ENCODE measurements at regions not wholly inside any gene's neighbourhood (a gene's known extent, or its start where the extent isn't known, plus 50 kb on each side); places are given as distances from the start of the nearest gene placed in this dataset.

DNA sequence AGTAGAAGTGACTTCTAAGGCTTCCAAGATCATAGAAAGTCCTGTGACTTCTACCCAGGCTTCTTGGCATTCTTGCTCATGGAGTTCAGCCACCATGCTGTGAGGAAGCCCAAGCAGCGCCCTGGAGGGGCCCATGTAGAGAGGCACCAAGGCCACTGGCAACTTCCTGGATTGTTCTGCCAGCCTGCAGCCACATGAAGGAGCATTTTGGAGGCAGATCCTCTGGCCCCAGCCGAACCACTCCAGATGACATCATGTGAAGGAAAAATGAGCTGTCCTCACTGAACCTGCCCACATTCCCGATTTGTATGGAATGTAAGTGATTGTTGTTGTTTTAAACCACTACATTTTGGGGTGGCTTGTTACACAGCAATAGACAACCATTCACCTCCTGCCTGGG lies 51.5 kb upstream of the MNX1 start:
- DNase-seq = no peak

GRCh38 chr7:157065046-157065445 lies 54.6 kb upstream of the MNX1 start:
- DNase-seq = no peak

- DNase-seq = no peak
Observed at GRCh38 chr7:157072361-157072760, 61.9 kb upstream of the MNX1 start.

GRCh38 chr7:157073335-157073734 lies 62.9 kb upstream of the MNX1 start:
- no peak for DNase-seq

DNA sequence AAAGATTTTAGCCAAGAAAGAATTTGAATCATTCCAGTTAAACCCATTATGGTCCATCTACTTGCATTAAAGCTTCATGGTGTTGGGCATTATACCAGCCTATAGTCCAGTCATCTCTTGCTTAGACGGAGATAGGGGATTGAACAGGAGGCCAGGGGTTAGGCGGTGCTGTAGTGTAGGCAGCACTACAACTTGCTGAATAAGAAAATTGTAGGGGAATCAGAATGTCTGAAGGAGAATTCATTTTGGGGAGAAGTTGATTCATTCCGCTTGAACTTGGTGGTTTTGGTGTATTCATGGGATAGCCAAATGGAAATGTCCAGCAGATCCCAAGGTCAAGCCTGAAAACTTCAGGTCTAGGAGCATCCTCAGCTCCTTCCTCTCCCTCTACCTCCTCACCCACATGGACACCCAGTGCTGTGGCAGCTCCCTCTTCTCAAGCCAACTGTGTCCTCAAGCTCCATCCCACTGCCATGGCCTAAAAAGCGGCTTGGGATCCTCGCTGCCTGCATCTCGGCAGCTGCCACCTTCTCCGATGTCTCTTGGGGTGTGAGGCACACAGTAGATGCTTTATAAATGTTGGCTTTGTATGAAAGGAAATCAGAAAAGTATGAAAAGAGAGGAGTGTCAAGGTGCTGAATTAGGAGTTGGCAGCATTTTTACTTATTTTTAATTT lies 63.6 kb upstream of the MNX1 start:
- no peak for DNase-seq

- no peak for DNase-seq
Observed at GRCh38 chr7:157076466-157076865, 62.3 kb upstream of the UBE3C start.

- DNase-seq = no peak
Observed at GRCh38 chr7:157077021-157077420, 61.7 kb upstream of the UBE3C start.

- DNase-seq = peak in 2 of 4 experiments; percentile 1 to 6
Observed at GRCh38 chr7:157077986-157078644, 60.6 kb upstream of the UBE3C start.

DNA sequence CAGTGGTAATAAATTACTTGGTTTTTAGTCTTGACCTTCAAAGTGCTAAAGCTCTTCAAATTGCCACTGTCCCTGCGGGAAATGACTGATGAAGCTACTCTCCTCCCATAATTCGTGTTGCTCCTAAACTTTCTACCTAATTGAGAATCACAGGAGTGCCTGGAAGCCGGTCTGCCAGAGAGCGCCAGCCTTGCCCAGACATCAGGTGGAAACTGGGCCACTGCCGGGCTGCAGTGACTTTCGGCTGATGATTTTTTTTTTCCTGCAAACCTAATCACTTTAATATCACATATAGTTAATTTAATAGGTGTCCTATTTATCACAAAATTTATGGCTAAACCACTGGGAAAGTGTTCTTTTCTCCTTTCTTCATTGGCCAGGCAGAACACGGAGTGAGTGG lies 59.6 kb upstream of the UBE3C start:
- DNase-seq = no peak

- DNase-seq = no peak
Observed at GRCh38 chr7:157080111-157080730, 58.5 kb upstream of the UBE3C start.

- DNase-seq = no peak
Observed at GRCh38 chr7:157086508-157087187, 52.1 kb upstream of the UBE3C start.

- DNase-seq = no peak
Observed at GRCh38 chr7:157087646-157088045, 51.1 kb upstream of the UBE3C start.

- no peak for DNase-seq
Observed at GRCh38 chr7:157088136-157088535, 50.6 kb upstream of the UBE3C start.
